PC-3 (cell line): ENCODE measurements at regions not wholly inside any gene's neighbourhood (a gene's known extent, or its start where the extent isn't known, plus 50 kb on each side); places are given as distances from the start of the nearest gene placed in this dataset.

Source experiments
- ATAC-seq: fragments of 200-7000 bp; cut with Tn5 transposase; 2 replicates; pipeline ENCODE4 v1.9.1; 2020; ENCODE audit warnings: mild to moderate bottlenecking, moderate library complexity
- BruUV-seq: library from RNA; stranded (reverse); fragments of 400-500 nt; replicated peaks from 2 replicates; lab custom pipeline; 2021; lab: Mats Ljungman, UMichigan
- CTCF ChIA-PET: fragments of 300-600 bp; sonication (Branson Sonifier 250); formaldehyde crosslinking; loops from one replicate; lab custom pipeline; 2022; ENCODE audit warnings: antibody characterized with exemption; lab: Charles Lee
- POLR2A ChIA-PET: fragments of 300-600 bp; sonication (Branson Sonifier 250); formaldehyde crosslinking; loops from one replicate; lab custom pipeline; 2022; ENCODE audit warnings: antibody characterized with exemption; ENCODE audit not compliant: unreplicated experiment; lab: Charles Lee
- DNase-seq: peaks from one replicate; pipeline ENCODE4 v3.0.0-alpha.2; 2015
- H2AFZ ChIP-seq: fragments of 300-600 bp; sonication (generic); 2 replicates; pipeline ENCODE4 v1.6.0; 2016; ENCODE audit warnings: antibody characterized with exemption, low read length
- H3F3A ChIP-seq: fragments of 300-600 bp; sonication (generic); one replicate; pipeline ENCODE4 v1.6.0; 2017; ENCODE audit warnings: antibody characterized with exemption, low read length, control low read depth, mild to moderate bottlenecking; ENCODE audit not compliant: unreplicated experiment
- H3K27ac ChIP-seq: fragments of 300-600 bp; sonication (generic); 2 replicates; pipeline ENCODE4 v1.5.1; 2016; ENCODE audit warnings: mild to moderate bottlenecking, low read length
- H3K27me3 ChIP-seq: fragments of 300-600 bp; sonication (generic); 2 replicates; pipeline ENCODE4 v1.6.1; 2016; ENCODE audit warnings: low read length, mixed read lengths
- H3K36me3 ChIP-seq: fragments of 300-600 bp; sonication (generic); 2 replicates; pipeline ENCODE4 v1.6.1; 2016; ENCODE audit warnings: low read depth, mixed run types, low read length, mixed read lengths
- H3K4me1 ChIP-seq: fragments of 300-600 bp; sonication (generic); 2 replicates; pipeline ENCODE4 v1.5.1; 2016; ENCODE audit warnings: low read length; ENCODE audit not compliant: insufficient read depth
- H3K4me2 ChIP-seq: fragments of 300-600 bp; sonication (generic); 2 replicates; pipeline ENCODE4 v1.6.0; 2016; ENCODE audit warnings: low read length
- H3K4me3 ChIP-seq: fragments of 300-600 bp; sonication (generic); 2 replicates; pipeline ENCODE4 v1.5.1; 2016; ENCODE audit warnings: mild to moderate bottlenecking, low read length, mixed read lengths
- H3K79me2 ChIP-seq: fragments of 300-600 bp; sonication (generic); 2 replicates; pipeline ENCODE4 v1.6.1; 2017; ENCODE audit warnings: low read length, mixed read lengths
- H3K9ac ChIP-seq: fragments of 300-600 bp; sonication (generic); 2 replicates; pipeline ENCODE4 v1.6.0; 2016; ENCODE audit warnings: mild to moderate bottlenecking, low read length
- H3K9me2 ChIP-seq: fragments of 300-600 bp; sonication (generic); replicated peaks from 2 replicates; pipeline ENCODE4 v1.6.1; 2016; ENCODE audit warnings: mixed run types, low read length, mixed read lengths
- H3K9me3 ChIP-seq: fragments of 300-600 bp; sonication (generic); 2 replicates; pipeline ENCODE4 v1.6.1; 2016; ENCODE audit warnings: low read length, mixed read lengths
- H4K20me1 ChIP-seq: fragments of 300-600 bp; sonication (generic); 2 replicates; pipeline ENCODE4 v1.6.1; 2016; ENCODE audit warnings: low read length, mixed read lengths
- CTCF ChIP-seq: fragments of 300-600 bp; sonication (generic); conservative IDR thresholded peaks from 2 replicates; pipeline ENCODE4 v1.5.1; 2017; ENCODE audit warnings: antibody characterized with exemption, low read depth, mild to moderate bottlenecking, low read length
- EZH2 ChIP-seq: fragments of 300-600 bp; sonication (generic); IDR thresholded peaks from one replicate; pipeline ENCODE4 v1.6.1; 2017; ENCODE audit warnings: antibody characterized with exemption, mild to moderate bottlenecking, low read length; ENCODE audit not compliant: unreplicated experiment
- EZH2phosphoT487 ChIP-seq: fragments of 300-600 bp; sonication (generic); IDR thresholded peaks from 2 replicates; pipeline ENCODE4 v1.6.1; 2018; ENCODE audit warnings: mild to moderate bottlenecking, antibody characterized with exemption, low read length, borderline replicate concordance
- intact Hi-C: fragments of 100-400 bp; cut with micrococcal nuclease; formaldehyde crosslinking; loops from 2 replicates; pipeline ENCODE4 v1.9.0; 2023

- Histone ChIP-seq H3F3A (no peaks in the 10 kb centered on the region), H3K9ac (no peak overlapping the region), H3K4me3 (no peak overlapping the region), H3K4me1 (peaks cover 15% of the 10 kb centered on the region), H2AFZ (no peak overlapping the region), H3K27me3 (no peaks in the 10 kb centered on the region), H3K9me3 (no peaks in the 10 kb centered on the region), H3K27ac (no peak overlapping the region), H4K20me1 (no peaks in the 10 kb centered on the region), H3K4me2 (no peak overlapping the region), H3K36me3 (no peaks in the 10 kb centered on the region), H3K79me2 (no peaks in the 10 kb centered on the region), H3K9me2 (no peaks in the 10 kb centered on the region)
- no peak for DNase-seq
- POLR2A ChIA-PET = no interaction called here
- ATAC-seq = no peak
- CTCF ChIA-PET = no interaction called here
- intact Hi-C loops = loop anchor here (10.0 kb wide), 1 partner anchor 91 kb away; no protein-coding TSS in a partner anchor
- TF ChIP-seq EZH2 (no peak), CTCF (no peak), EZH2phosphoT487 (no peak)
- no TSS peak for BruUV-seq
Measured at GRCh38 chr9:96075757-96076156, 200.3 kb downstream of the ERCC6L2 start.

- Histone ChIP-seq H3K4me2 (peak overlapping the region; percentile 41; the same call in 1 of the 2 replicates), H3K9ac (no peak overlapping the region), H3K27me3 (no peaks in the 10 kb centered on the region), H3K4me1 (peaks cover 13% of the 10 kb centered on the region), H3K36me3 (no peaks in the 10 kb centered on the region), H3K4me3 (no peak overlapping the region), H4K20me1 (no peaks in the 10 kb centered on the region), H3K27ac (no peak overlapping the region), H3F3A (no peaks in the 10 kb centered on the region), H3K9me3 (no peaks in the 10 kb centered on the region), H2AFZ (0 out of 2 replicates have a peak overlapping the region, but pooled peaks have one; percentile 34), H3K9me2 (no peaks in the 10 kb centered on the region), H3K79me2 (no peaks in the 10 kb centered on the region)
- POLR2A ChIA-PET = no interaction called here
- TF ChIP-seq CTCF (no peak), EZH2 (no peak), EZH2phosphoT487 (no peak)
- no peak for ATAC-seq
- BruUV-seq = no TSS peak
- DNase-seq = peak; percentile 25
- intact Hi-C loops = loop anchor here (10.0 kb wide), 1 partner anchor 90 kb away; no protein-coding TSS in a partner anchor
- CTCF ChIA-PET = no interaction called here
Measured at GRCh38 chr9:96075111-96075510, 199.6 kb downstream of the ERCC6L2 start.

GRCh38 chr9:96073531-96074480 lies 198.3 kb downstream of the ERCC6L2 start:
- intact Hi-C loops = loop anchor here (10.0 kb wide), 1 partner anchor 89 kb away; no protein-coding TSS in a partner anchor
- POLR2A ChIA-PET = no interaction called here
- Histone ChIP-seq H3K79me2 (no peaks in the 10 kb centered on the region), H3K9me2 (no peaks in the 10 kb centered on the region), H3K27me3 (no peaks in the 10 kb centered on the region), H3K9me3 (no peaks in the 10 kb centered on the region), H3K4me1 (peaks cover 5% of the 10 kb centered on the region; the same call in 1 of the 2 replicates), H3K4me3 (no peak overlapping the region), H3K4me2 (no peak overlapping the region), H3K36me3 (no peaks in the 10 kb centered on the region), H2AFZ (no peak overlapping the region), H4K20me1 (no peaks in the 10 kb centered on the region), H3K27ac (no peak overlapping the region; the same call in 1 of the 2 replicates), H3F3A (no peaks in the 10 kb centered on the region), H3K9ac (no peak overlapping the region)
- peak; percentile 49 for DNase-seq
- TF ChIP-seq CTCF = no peak
- TF ChIP-seq EZH2phosphoT487 = no peak
- TF ChIP-seq EZH2 = no peak
- no peak for ATAC-seq
- no TSS peak for BruUV-seq
- CTCF ChIA-PET = no interaction called here
